HK-2 (cell line): ENCODE measurements at regions not wholly inside any gene's neighbourhood (a gene's known extent, or its start where the extent isn't known, plus 50 kb on each side); places are given as distances from the start of the nearest gene placed in this dataset.

Experiments used
- DNase-seq: peaks from one replicate; pipeline ENCODE4 v3.0.0-alpha.2; 2018; ENCODE audit not compliant: unreplicated experiment

GRCh38 chr1:37128091-37128490 is 93.8 kb upstream of the GRIK3 start:
- no peak for DNase-seq

GRCh38 chr1:37130221-37130948 is 96.1 kb upstream of the GRIK3 start:
- DNase-seq: no peak

- DNase-seq: no peak
Observed at GRCh38 chr1:37131281-37131680, 97.0 kb upstream of the GRIK3 start.

GRCh38 chr1:37133276-37134145 is 99.2 kb upstream of the GRIK3 start:
- no peak for DNase-seq

GRCh38 chr1:37134599-37134998 is 100.3 kb upstream of the GRIK3 start:
- DNase-seq: no peak

GRCh38 chr1:37135032-37135431 is 100.7 kb upstream of the GRIK3 start:
- DNase-seq: no peak

- no peak for DNase-seq
Observed at GRCh38 chr1:37137014-37137413, 102.7 kb upstream of the GRIK3 start.

GRCh38 chr1:37137601-37138000 is 103.3 kb upstream of the GRIK3 start:
- DNase-seq: no peak

- DNase-seq: no peak
Observed at GRCh38 chr1:37143800-37144199, 109.5 kb upstream of the GRIK3 start.

- no peak for DNase-seq
Observed at GRCh38 chr1:37146071-37146470, 111.8 kb upstream of the GRIK3 start.

- DNase-seq: no peak
Observed at GRCh38 chr1:37147392-37147831, 113.1 kb upstream of the GRIK3 start.

- no peak for DNase-seq
Observed at GRCh38 chr1:37147906-37148305, 113.6 kb upstream of the GRIK3 start.

- no peak for DNase-seq
Observed at GRCh38 chr1:37148663-37149062, 114.3 kb upstream of the GRIK3 start.

GRCh38 chr1:37149296-37149695 is 115.0 kb upstream of the GRIK3 start:
- no peak for DNase-seq

- DNase-seq: no peak
Observed at GRCh38 chr1:37150986-37151385, 116.7 kb upstream of the GRIK3 start.

GRCh38 chr1:37151789-37152188 is 117.5 kb upstream of the GRIK3 start:
- DNase-seq: no peak

GRCh38 chr1:37152491-37152890 is 118.2 kb upstream of the GRIK3 start:
- DNase-seq: no peak

- DNase-seq: no peak
Observed at GRCh38 chr1:37153116-37154100, 119.1 kb upstream of the GRIK3 start.

- no peak for DNase-seq
Observed at GRCh38 chr1:37156646-37157045, 122.3 kb upstream of the GRIK3 start.

GRCh38 chr1:37157634-37158033 is 123.3 kb upstream of the GRIK3 start:
- no peak for DNase-seq

GRCh38 chr1:37158113-37158749 is 123.9 kb upstream of the GRIK3 start:
- DNase-seq: no peak
